A673 (cell line): ENCODE measurements at regions not wholly inside any gene's neighbourhood (a gene's known extent, or its start where the extent isn't known, plus 50 kb on each side); places are given as distances from the start of the nearest gene placed in this dataset.

Source experiments
- BruUV-seq: library from RNA; stranded (reverse); fragments of 400-500 nt; replicated peaks from 2 replicates; lab custom pipeline; 2021; lab: Mats Ljungman, UMichigan
- CTCF ChIA-PET: fragments of 300-600 bp; sonication (Branson Sonifier 250); formaldehyde crosslinking; loops from one replicate; lab custom pipeline; 2022; ENCODE audit warnings: antibody characterized with exemption; lab: Charles Lee
- POLR2A ChIA-PET: fragments of 300-600 bp; sonication (Branson Sonifier 250); formaldehyde crosslinking; loops from one replicate; lab custom pipeline; 2022; ENCODE audit warnings: antibody characterized with exemption; ENCODE audit not compliant: low non-redundant PET; lab: Charles Lee
- DNase-seq: peaks from one replicate; pipeline ENCODE4 v3.0.0-alpha.2; 2015; ENCODE audit warnings: low spot score
- H3K27ac ChIP-seq: fragments of 200-600 bp; sonication (generic); 2 replicates; pipeline ENCODE4 v1.5.1; 2016; ENCODE audit warnings: mixed run types, low read depth, mild to moderate bottlenecking, mixed read lengths, antibody characterized with exemption, low read length; ENCODE audit not compliant: poor library complexity, severe bottlenecking
- H3K27me3 ChIP-seq: fragments of 200-600 bp; sonication (generic); replicated peaks from 2 replicates; pipeline ENCODE4 v1.6.1; 2017; ENCODE audit warnings: mixed run types, low read depth, mild to moderate bottlenecking, mixed read lengths, antibody characterized with exemption, low read length; ENCODE audit not compliant: insufficient read depth, poor library complexity
- H3K36me3 ChIP-seq: fragments of 200-600 bp; sonication (generic); 2 replicates; pipeline ENCODE4 v1.6.1; 2016; ENCODE audit warnings: mixed run types, mild to moderate bottlenecking, mixed read lengths, antibody characterized with exemption, low read length; ENCODE audit not compliant: insufficient read depth, poor library complexity, severe bottlenecking
- H3K4me1 ChIP-seq: fragments of 200-600 bp; sonication (generic); 2 replicates; pipeline ENCODE4 v1.6.1; 2017; ENCODE audit warnings: mixed run types, mild to moderate bottlenecking, mixed read lengths, antibody characterized with exemption, low read length; ENCODE audit not compliant: insufficient read depth, poor library complexity, severe bottlenecking
- H3K4me3 ChIP-seq: fragments of 200-600 bp; sonication (generic); 2 replicates; pipeline ENCODE4 v1.5.1; 2016; ENCODE audit warnings: low read depth, mixed run types, mild to moderate bottlenecking, mixed read lengths, low read length; ENCODE audit not compliant: poor library complexity, severe bottlenecking
- H3K9me3 ChIP-seq: fragments of 200-600 bp; sonication (generic); 2 replicates; pipeline ENCODE4 v1.6.1; 2016; ENCODE audit warnings: mixed run types, low read depth, mild to moderate bottlenecking, mixed read lengths, antibody characterized with exemption, low read length; ENCODE audit not compliant: poor library complexity, severe bottlenecking
- CTCF ChIP-seq: fragments of 300-800, 200-600 bp; sonication (generic); conservative IDR thresholded peaks from 2 replicates; pipeline ENCODE4 v1.5.1; 2017; ENCODE audit warnings: low read depth, mild to moderate bottlenecking, antibody characterized with exemption, low read length, moderate library complexity, mixed read lengths
- EZH2 ChIP-seq: fragments of 200-600 bp; sonication (generic); IDR thresholded peaks from 2 replicates; pipeline ENCODE4 v1.6.1; 2017; ENCODE audit warnings: borderline replicate concordance, low read depth, mild to moderate bottlenecking, mixed read lengths, antibody characterized with exemption, low read length; ENCODE audit not compliant: poor library complexity, severe bottlenecking
- intact Hi-C: fragments of 100-400 bp; cut with micrococcal nuclease; formaldehyde crosslinking; loops from one replicate; pipeline ENCODE4 v1.10.0; 2022; ENCODE audit not compliant: unreplicated experiment

DNA sequence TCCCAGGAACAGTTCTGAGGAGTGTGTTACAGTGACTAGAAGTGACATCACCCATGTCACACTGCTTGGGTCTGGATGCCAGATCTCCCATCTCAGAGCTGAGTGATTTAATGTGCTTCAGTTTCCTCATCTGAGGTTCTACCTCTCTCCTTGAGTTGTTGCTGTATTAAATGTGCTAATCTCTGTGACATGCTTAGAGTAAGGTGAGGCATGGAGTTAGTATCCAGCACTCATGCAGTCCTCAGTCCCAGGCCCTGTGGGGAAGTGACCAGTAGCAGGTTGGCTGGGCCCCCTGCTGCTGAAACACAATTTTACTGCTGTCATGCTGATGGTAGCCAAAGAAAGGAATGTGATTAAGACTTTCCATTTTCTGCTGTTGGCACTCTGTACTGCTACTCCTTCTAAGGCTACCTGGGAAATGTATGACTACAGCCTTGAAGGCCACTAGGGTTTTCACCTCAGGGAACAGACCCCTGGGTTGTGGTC is 639.6 kb downstream of the MID1IP1 start:
- DNase-seq = no peak
- Histone ChIP-seq H3K9me3 (no peaks in the 10 kb centered on the region), H3K4me3 (no peak overlapping the region), H3K36me3 (no peaks in the 10 kb centered on the region), H3K4me1 (no peaks in the 10 kb centered on the region), H3K27ac (no peak overlapping the region), H3K27me3 (no peaks in the 10 kb centered on the region)
- no peak for TF ChIP-seq CTCF
- intact Hi-C loops = no loop called here
- POLR2A ChIA-PET = no interaction called here
- no TSS peak for BruUV-seq
- CTCF ChIA-PET = no interaction called here

- H3K4me3 ChIP-seq = no peak overlapping the region
- DNase-seq = no peak
- intact Hi-C loops = no loop called here
- H3K27me3 ChIP-seq = no peaks in the 10 kb centered on the region
- H3K27ac ChIP-seq = no peak overlapping the region
- no peak for TF ChIP-seq CTCF
- no peak for TF ChIP-seq EZH2
- BruUV-seq = no TSS peak
- no peaks in the 10 kb centered on the region for H3K9me3 ChIP-seq
- H3K4me1 ChIP-seq = no peaks in the 10 kb centered on the region
- CTCF ChIA-PET = no interaction called here
- H3K36me3 ChIP-seq = no peaks in the 10 kb centered on the region
- POLR2A ChIA-PET = no interaction called here
Observed at GRCh38 chrX:39442332-39442731, 641.1 kb downstream of the MID1IP1 start.

- H3K36me3 ChIP-seq = no peaks in the 10 kb centered on the region
- no peaks in the 10 kb centered on the region for H3K4me1 ChIP-seq
- H3K9me3 ChIP-seq = no peaks in the 10 kb centered on the region
- intact Hi-C loops = no loop called here
- BruUV-seq = no TSS peak
- H3K27me3 ChIP-seq = no peaks in the 10 kb centered on the region
- no peak overlapping the region for H3K4me3 ChIP-seq
- ChIA-PET POLR2A (no interaction called here), CTCF (no interaction called here)
- no peak for TF ChIP-seq CTCF
- no peak for DNase-seq
- no peak overlapping the region for H3K27ac ChIP-seq
Observed at GRCh38 chrX:39443240-39443639, 642.0 kb downstream of the MID1IP1 start.
